ENCODE measurements at regions not wholly inside any gene's neighbourhood (a gene's known extent, or its start where the extent isn't known, plus 50 kb on each side); places are given as distances from the start of the nearest gene placed in this dataset.

GRCh38 chr21:41562101-41563000 lies 54.4 kb upstream of the TMPRSS2 start:
- no peak for DNase-seq

GRCh38 chr21:41561701-41562100 lies 53.7 kb upstream of the TMPRSS2 start:
- no peak for DNase-seq

- no peak for DNase-seq
Observed at GRCh38 chr21:41560661-41561158, 52.8 kb upstream of the TMPRSS2 start.

- DNase-seq, result no peak
Observed at GRCh38 chr21:41559658-41560631, 52.0 kb upstream of the TMPRSS2 start.

- no peak for DNase-seq
Observed at GRCh38 chr21:41558842-41559241, 50.9 kb upstream of the TMPRSS2 start.

GRCh38 chr21:41557884-41558283 lies 49.9 kb upstream of the TMPRSS2 start:
- no peak for DNase-seq
